Mucosa of descending colon (tissue), 3 donors: ENCODE measurements at regions not wholly inside any gene's neighbourhood (a gene's known extent, or its start where the extent isn't known, plus 50 kb on each side); places are given as distances from the start of the nearest gene placed in this dataset.

ENCODE experiments used
- ATAC-seq: fragments of 200-7000 bp; cut with Tn5 transposase; one replicate; pipeline ENCODE4 v1.9.1; 2020; ENCODE audit warnings: mild to moderate bottlenecking, moderate library complexity
- DNase-seq, 3 donors: peaks; one replicate each; pipeline ENCODE4 v3.0.0-alpha.2; 2020
- H3K36me3 ChIP-seq: fragments of 200-600 bp; one replicate; pipeline ENCODE4 v1.8.0; 2021; ENCODE audit warnings: low read depth, mild to moderate bottlenecking
- H3K4me1 ChIP-seq: fragments of 200-600 bp; one replicate; pipeline ENCODE4 v1.8.0; 2021; ENCODE audit warnings: low read depth, mild to moderate bottlenecking
- H3K4me3 ChIP-seq: fragments of 200-600 bp; one replicate; pipeline ENCODE4 v1.8.0; 2021; ENCODE audit warnings: mild to moderate bottlenecking
- H3K9me3 ChIP-seq: fragments of 200-600 bp; one replicate; pipeline ENCODE4 v1.8.0; 2021; ENCODE audit warnings: mild to moderate bottlenecking
- CTCF ChIP-seq: fragments of 200-600 bp; IDR thresholded peaks from one replicate; pipeline ENCODE4 v1.8.0; 2022; ENCODE audit warnings: antibody characterized with exemption, mild to moderate bottlenecking
- intact Hi-C, 2 donors: fragments of 100-400 bp; cut with DNase I in 1 of 2; cut with micrococcal nuclease in 1 of 2; formaldehyde crosslinking; loops; one replicate each; pipeline versions ENCODE4 v1.11.0 to v1.11.1; 2022; cut with DNase I, micrococcal nuclease
- donor health status: DM: no; HTN: no; CAD: no; lungs with moderate emphysema.
- donor health status: DM: no; HTN: no; CAD: no.
- donor health status: DM: no; HTN: yes; CAD: no.

DNA sequence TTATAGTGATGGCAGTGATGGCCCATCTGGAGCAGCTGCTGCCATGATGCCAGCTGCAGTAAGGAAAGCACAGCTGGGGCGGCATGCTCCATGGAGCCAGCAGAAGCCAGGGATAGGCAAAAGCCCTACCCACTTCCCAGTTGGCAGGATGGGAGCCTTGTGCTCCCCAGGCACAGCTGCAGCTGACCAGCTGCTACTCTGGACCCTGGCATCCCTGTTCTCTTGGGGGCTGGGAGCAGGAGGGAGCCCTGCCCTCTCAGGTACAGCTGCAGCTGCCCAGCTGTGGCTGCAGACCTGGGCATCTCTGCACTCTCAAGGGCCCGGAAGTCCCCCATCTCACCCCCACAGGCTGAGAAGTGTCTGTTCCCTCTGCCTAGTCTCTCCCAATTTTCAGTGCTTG lies 531.9 kb downstream of the PCDH18 start:
- Histone ChIP-seq H3K4me1 (no peaks in the 10 kb centered on the region), H3K9me3 (no peaks in the 10 kb centered on the region), H3K36me3 (no peaks in the 10 kb centered on the region), H3K4me3 (no peak overlapping the region)
- ATAC-seq (no peak), DNase-seq (peak in 1 of 3 donors; percentile 20)
- intact Hi-C loops, result no loop called here
- no peak for TF ChIP-seq CTCF

- H3K4me3 ChIP-seq, result no peak overlapping the region
- TF ChIP-seq CTCF, result no peak
- no peaks in the 10 kb centered on the region for H3K36me3 ChIP-seq
- no peaks in the 10 kb centered on the region for H3K4me1 ChIP-seq
- intact Hi-C loops, result no loop called here
- no peaks in the 10 kb centered on the region for H3K9me3 ChIP-seq
- DNase-seq, result no peak
- ATAC-seq, result no peak
Measured at GRCh38 chr4:136992032-136992431, 540.3 kb downstream of the PCDH18 start.

GRCh38 chr4:136985683-136986082 lies 546.6 kb downstream of the PCDH18 start:
- DNase-seq, result no peak
- no peak for TF ChIP-seq CTCF
- no peak for ATAC-seq
- intact Hi-C loops, result no loop called here
- no peaks in the 10 kb centered on the region for H3K36me3 ChIP-seq
- H3K4me3 ChIP-seq, result no peak overlapping the region
- H3K9me3 ChIP-seq, result no peaks in the 10 kb centered on the region
- H3K4me1 ChIP-seq, result no peaks in the 10 kb centered on the region

GRCh38 chr4:136967069-136967468 lies 565.2 kb downstream of the PCDH18 start:
- DNase-seq (no peak), ATAC-seq (no peak)
- H3K36me3 ChIP-seq, result no peaks in the 10 kb centered on the region
- H3K9me3 ChIP-seq, result no peaks in the 10 kb centered on the region
- no peak overlapping the region for H3K4me3 ChIP-seq
- no peaks in the 10 kb centered on the region for H3K4me1 ChIP-seq
- TF ChIP-seq CTCF, result no peak
- intact Hi-C loops, result no loop called here

DNA sequence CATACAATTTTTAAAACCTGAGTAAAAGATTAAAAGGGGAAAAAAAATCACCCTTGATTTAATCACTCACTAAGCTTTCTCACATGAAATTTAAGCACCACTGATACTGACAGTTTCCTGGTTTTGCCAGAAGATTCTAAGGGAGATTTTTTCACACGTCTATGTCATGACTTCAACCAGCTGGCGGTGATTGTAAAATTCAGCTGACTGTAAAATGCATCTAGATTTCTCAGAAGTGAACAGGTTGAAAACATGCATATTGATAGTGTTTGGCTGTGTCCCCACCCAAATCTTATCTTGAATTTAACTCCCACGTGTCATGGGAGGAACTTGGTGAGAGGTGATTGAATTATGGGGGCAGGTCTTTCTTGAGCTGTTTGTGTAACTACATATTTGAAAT lies 566.8 kb downstream of the PCDH18 start:
- ATAC-seq, result no peak
- H3K4me1 ChIP-seq, result no peaks in the 10 kb centered on the region
- intact Hi-C loops, result no loop called here
- no peak for TF ChIP-seq CTCF
- no peaks in the 10 kb centered on the region for H3K36me3 ChIP-seq
- H3K4me3 ChIP-seq, result no peak overlapping the region
- H3K9me3 ChIP-seq, result no peaks in the 10 kb centered on the region
- no peak for DNase-seq

- Histone ChIP-seq H3K36me3 (no peaks in the 10 kb centered on the region), H3K4me3 (no peak overlapping the region), H3K9me3 (no peaks in the 10 kb centered on the region), H3K4me1 (no peaks in the 10 kb centered on the region)
- DNase-seq (no peak), ATAC-seq (no peak)
- intact Hi-C loops, result no loop called here
- no peak for TF ChIP-seq CTCF
Measured at GRCh38 chr4:136962868-136963267, 569.4 kb downstream of the PCDH18 start.
